T47D (cell line): ENCODE measurements at regions not wholly inside any gene's neighbourhood (a gene's known extent, or its start where the extent isn't known, plus 50 kb on each side); places are given as distances from the start of the nearest gene placed in this dataset.
"Not testable (repeated sequence)": the region's sequence is repeated elsewhere in the genome, so short reads cannot be mapped to it uniquely, and the experiment has no call there.

ENCODE experiments used
- DNase-seq, 2 experiments: peaks; one replicate each; pipeline versions ENCODE4 v3.0.0 to v3.0.0-alpha.2; 2011 to 2012; ENCODE audit warnings: low read depth in 1 of 2, low spot score in 1 of 2
- JUND ChIP-seq: IDR thresholded peaks from 2 replicates; pipeline ENCODE4 v1.6.1; 2012; ENCODE audit warnings: low read depth
- in situ Hi-C: cut with HindIII; loops from 2 replicates; pipeline ENCODE4 v1.10.0; 2016; ENCODE audit warnings: low sequenced_read_pairs, low pct_unique_long_range_greater_than_20kb

GRCh38 chr19:56974556-56975207 lies 134.2 kb upstream of the PEG3 start:
- DNase-seq, result no peak
- no peak for TF ChIP-seq JUND
- in situ Hi-C loops, result no loop called here

- TF ChIP-seq JUND, result no peak
- in situ Hi-C loops, result no loop called here
- DNase-seq, result no peak
Measured at GRCh38 chr19:56976300-56976699, 135.8 kb upstream of the PEG3 start.

GRCh38 chr19:56976995-56977906 lies 136.7 kb upstream of the PEG3 start:
- in situ Hi-C loops, result no loop called here
- no peak for DNase-seq
- no peak for TF ChIP-seq JUND

DNA sequence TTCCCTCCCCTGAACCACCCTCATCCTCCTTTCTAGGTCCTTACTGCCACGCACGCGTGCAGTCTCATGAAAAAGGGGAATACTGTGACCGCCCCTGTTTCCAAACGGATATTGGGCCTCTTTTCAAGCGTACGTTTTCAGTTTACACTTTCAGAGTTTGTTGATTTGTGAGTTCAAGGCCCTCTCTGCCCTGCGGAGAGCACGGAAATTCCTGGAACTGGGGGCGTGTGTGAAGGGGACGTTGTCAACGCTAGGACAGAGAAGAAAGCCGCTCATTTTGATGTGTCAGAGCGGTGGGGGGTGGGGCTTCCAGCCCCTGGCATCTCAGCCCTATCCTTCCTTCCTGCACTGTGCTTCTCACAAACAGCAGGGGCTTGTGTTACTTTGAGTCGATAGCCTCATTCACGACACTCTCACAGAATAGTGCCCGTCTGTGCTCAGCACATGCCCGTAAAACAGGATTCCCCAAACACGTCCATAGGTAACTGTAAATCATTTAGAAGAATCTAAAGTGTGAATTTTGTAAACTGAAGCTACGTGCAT lies 137.6 kb upstream of the PEG3 start:
- in situ Hi-C loops, result no loop called here
- TF ChIP-seq JUND, result no peak
- no peak for DNase-seq

GRCh38 chr19:56980326-56980725 lies 139.5 kb upstream of the USP29 start:
- in situ Hi-C loops, DNase-seq: not testable (repeated sequence)

GRCh38 chr19:56980906-56981305 lies 138.9 kb upstream of the USP29 start:
- TF ChIP-seq JUND, result no peak
- in situ Hi-C loops, result no loop called here
- no peak for DNase-seq

- DNase-seq, in situ Hi-C loops: not testable (repeated sequence)
Measured at GRCh38 chr19:56981440-56981839, 138.3 kb upstream of the USP29 start.

- TF ChIP-seq JUND, result no peak
- DNase-seq, result no peak
- in situ Hi-C loops, result no loop called here
Measured at GRCh38 chr19:56983171-56983570, 136.6 kb upstream of the USP29 start.

DNA sequence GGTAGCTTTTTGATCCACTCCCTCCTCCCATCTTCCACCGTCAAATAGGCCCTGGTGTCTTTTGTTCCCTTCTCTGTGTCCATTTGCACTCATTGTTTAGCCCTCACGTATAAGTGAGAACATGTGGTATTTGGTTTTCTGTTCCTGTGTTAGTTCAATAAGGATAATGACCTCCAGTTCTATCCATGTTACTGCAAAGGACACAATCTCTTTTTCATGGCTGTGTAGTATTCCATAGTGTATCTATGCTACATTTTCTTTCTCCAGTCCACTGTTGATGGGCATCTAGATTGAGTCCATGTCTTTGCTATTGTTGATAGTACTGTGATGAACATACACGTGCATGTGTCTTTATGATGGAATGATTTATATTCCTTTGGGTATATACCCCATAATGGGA lies 136.0 kb upstream of the USP29 start:
- no peak for DNase-seq
- no peak for TF ChIP-seq JUND
- in situ Hi-C loops, result no loop called here

DNA sequence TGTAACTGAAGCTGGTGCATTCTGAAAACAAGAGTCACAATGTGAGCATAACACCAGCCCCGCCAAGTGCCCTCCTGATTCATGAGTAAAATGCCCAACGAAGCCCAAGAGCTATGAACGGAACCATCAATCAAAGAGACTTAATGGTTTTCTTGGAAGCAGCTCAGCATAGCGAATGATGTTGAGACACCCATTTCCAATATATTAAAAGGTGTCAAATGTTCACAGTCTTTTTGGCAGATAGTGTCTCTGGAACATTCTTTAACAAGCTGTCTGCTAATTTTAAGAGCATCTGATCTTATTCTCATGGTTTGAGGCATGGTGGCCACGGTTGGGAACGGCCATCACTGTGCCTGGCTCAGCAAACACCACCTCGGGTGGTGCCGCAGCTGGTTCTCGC lies 133.4 kb upstream of the USP29 start:
- TF ChIP-seq JUND, result no peak
- in situ Hi-C loops, result no loop called here
- no peak for DNase-seq

DNA sequence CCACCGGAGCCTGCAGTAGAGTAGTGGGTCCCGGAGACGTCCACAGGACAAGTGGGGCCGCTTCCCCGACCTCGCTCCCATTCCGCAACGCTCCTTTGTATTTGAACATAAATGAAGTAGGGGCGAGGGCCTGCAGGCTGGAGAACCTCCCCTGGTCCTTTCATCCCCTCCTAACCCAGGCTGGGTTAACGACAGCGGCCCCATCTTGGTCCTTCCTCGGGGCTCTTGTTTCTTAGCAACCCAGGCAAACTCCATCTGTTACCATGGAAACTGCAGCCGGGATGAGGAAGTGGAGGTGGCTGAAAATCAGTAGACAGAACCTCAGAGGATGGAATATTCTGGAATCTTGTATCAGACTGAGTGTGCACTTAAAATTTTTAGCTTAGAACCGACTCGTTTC lies 132.6 kb upstream of the USP29 start:
- in situ Hi-C loops, result no loop called here
- TF ChIP-seq JUND, result no peak
- DNase-seq, result no peak

DNA sequence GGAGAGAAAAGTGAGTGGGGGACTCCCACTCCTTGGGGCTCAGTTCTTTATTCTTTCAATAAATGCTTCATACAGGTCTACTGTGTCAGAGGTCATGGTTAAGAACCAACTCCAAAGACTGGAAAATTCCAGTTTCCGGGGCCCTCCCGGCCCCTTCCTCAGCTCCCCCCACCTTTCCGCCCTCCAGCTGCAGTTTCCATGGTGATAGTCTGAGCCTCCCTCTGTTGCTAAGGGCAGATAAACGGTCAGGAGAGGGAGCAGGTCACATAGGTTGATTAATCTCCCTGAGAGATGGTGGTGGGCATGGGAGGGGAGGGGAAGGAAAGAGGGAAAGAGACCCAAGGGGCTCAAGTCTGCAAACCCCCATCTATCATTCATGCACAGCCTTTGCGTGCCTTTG lies 131.5 kb upstream of the USP29 start:
- no peak for TF ChIP-seq JUND
- in situ Hi-C loops, result no loop called here

GRCh38 chr19:56991912-56992311 lies 127.9 kb upstream of the USP29 start:
- TF ChIP-seq JUND, result no peak
- DNase-seq, result no peak
- in situ Hi-C loops, result no loop called here

More for the DNA sequence above, 131.5 kb upstream of the USP29 start:
- no peak for DNase-seq
